ENCODE measurements at regions not wholly inside any gene's neighbourhood (a gene's known extent, or its start where the extent isn't known, plus 50 kb on each side); places are given as distances from the start of the nearest gene placed in this dataset.

DNA sequence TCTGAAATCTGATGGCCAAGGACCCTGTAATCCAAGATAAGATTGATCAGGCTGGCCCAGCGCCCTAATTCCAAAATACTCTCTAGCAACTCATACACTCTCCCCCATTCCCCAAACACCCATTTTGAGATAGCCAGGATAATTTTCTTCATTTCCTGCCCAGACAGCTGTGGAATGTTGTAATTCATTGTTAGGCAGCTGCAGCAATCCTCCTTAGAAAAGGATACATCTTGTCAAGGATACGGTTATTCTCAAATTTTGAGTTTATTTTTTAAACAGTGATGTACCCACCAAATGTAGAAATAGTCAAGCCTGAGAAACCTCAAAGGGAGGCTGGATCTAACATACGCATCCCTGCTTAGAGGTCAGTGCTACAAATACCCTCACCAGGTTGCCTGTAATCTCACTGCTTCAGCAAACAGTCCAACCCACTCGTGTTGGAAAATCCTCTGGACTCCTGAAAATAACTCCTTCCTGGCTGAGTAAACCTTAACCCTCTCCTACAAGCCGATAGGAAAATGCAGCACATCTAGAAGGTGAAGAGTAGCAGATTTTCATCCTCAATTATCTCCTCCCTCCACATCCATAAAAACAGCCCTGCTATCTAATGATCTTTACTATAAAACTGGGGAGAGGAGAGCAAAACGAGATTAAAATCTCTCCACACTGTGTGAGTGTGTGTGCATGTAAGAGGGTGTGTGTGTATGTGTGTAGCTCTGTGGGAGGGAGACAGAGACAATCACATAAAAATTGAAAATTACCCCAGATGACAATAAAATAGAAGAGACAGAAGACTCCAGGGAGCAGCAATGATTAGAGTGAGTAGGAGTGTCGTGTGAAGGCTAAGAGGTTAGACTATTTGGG lies 683.1 kb downstream of the DIAPH3 start:
- intact Hi-C loops (cut with DNase I): no loop called here
- peak overlapping the region in 1 of 4 donors; percentile 11 for H3K27ac ChIP-seq (replicated peaks in 1 of 4)
- WGBS: 62% methylated on average over 7 of the region's 7 CpGs
- H3K4me3 ChIP-seq: no peak overlapping the region
- TF ChIP-seq POLR2A (IDR thresholded peaks at IDR 0.05; ENCODE audit: low read depth) (no peak), POLR2AphosphoS5 (IDR thresholded peaks at IDR 0.05) (no peak)
- no peak for DNase-seq (ENCODE audit: extremely low spot score)
- peaks cover 19 to 24% (median 20%) of the 10 kb centered on the region in 4 donors for H3K4me1 ChIP-seq
- no peaks in the 10 kb centered on the region for H3K9me3 ChIP-seq
- H3K27me3 ChIP-seq: no peaks in the 10 kb centered on the region
- H3K36me3 ChIP-seq: no peaks in the 10 kb centered on the region

- peak overlapping the region in 2 of 4 donors; percentile 12 to 54 for H3K27ac ChIP-seq (replicated peaks in 1 of 4)
Observed at GRCh38 chr13:59483501-59484145, 680.1 kb downstream of the DIAPH3 start.

DNA sequence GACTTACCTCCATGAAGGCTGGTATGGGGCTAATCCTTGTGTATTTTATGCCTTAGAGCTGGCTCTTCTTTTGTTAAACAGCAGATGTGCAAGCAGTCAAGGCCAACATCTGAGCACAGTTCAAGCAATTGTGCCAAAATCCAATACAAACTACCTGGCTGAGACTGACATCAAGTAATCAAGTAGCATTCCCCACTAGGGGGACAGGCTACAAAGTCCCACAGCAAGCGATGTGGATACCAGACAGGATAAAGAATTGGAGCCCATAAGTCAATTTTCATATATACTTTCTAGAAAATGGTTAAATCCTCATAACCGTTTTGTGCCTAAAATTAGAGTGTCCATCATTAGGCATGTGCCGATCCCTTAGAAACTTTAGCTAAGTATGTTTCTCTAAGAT lies 675.8 kb downstream of the DIAPH3 start:
- 95% methylated on average over 3 of the region's 3 CpGs for WGBS
- TF ChIP-seq CTCF (IDR thresholded peaks at IDR 0.05): no peak
- no peak for TF ChIP-seq POLR2A (IDR thresholded peaks at IDR 0.05; ENCODE audit: low read depth)
- no peak for TF ChIP-seq EP300 (IDR thresholded peaks at IDR 0.05)
- no peak for TF ChIP-seq POLR2AphosphoS5 (IDR thresholded peaks at IDR 0.05)
- Histone ChIP-seq H3K4me1 (peaks cover 4 to 24% (median 16%) of the 10 kb centered on the region in 4 donors), H3K4me3 (no peak overlapping the region), H3K36me3 (no peaks in the 10 kb centered on the region), H3K27ac (replicated peaks in 1 of 4) (no peak overlapping the region), H3K27me3 (no peaks in the 10 kb centered on the region), H3K9me3 (no peaks in the 10 kb centered on the region)
- intact Hi-C loops (cut with DNase I): no loop called here
- DNase-seq (ENCODE audit: extremely low spot score): no peak

More at GRCh38 chr13:59483501-59484145, 680.1 kb downstream of the DIAPH3 start:
- Histone ChIP-seq H3K27me3 (no peaks in the 10 kb centered on the region), H3K36me3 (no peaks in the 10 kb centered on the region), H3K9me3 (no peaks in the 10 kb centered on the region), H3K4me1 (peaks cover 4 to 33% (median 18%) of the 10 kb centered on the region in 4 donors), H3K4me3 (no peak overlapping the region)
- WGBS: 26% methylated on average over 5 of the region's 5 CpGs
- TF ChIP-seq CTCF (IDR thresholded peaks at IDR 0.05) (no peak), EP300 (IDR thresholded peaks at IDR 0.05) (no peak), POLR2AphosphoS5 (IDR thresholded peaks at IDR 0.05) (no peak), POLR2A (IDR thresholded peaks at IDR 0.05; ENCODE audit: low read depth) (no peak)
- intact Hi-C loops (cut with DNase I): no loop called here
- DNase-seq (ENCODE audit: extremely low spot score): no peak

- H3K27me3 ChIP-seq: no peaks in the 10 kb centered on the region
- H3K4me1 ChIP-seq: peaks cover 4 to 20% (median 15%) of the 10 kb centered on the region in 4 donors
- WGBS: 75% methylated on average over 2 of the region's 2 CpGs
- H3K4me3 ChIP-seq: no peak overlapping the region
- no peak for TF ChIP-seq POLR2A (IDR thresholded peaks at IDR 0.05; ENCODE audit: low read depth)
- TF ChIP-seq EP300 (IDR thresholded peaks at IDR 0.05): no peak
- no peak for TF ChIP-seq CTCF (IDR thresholded peaks at IDR 0.05)
- TF ChIP-seq POLR2AphosphoS5 (IDR thresholded peaks at IDR 0.05): no peak
- H3K9me3 ChIP-seq: no peaks in the 10 kb centered on the region
- intact Hi-C loops (cut with DNase I): no loop called here
- H3K27ac ChIP-seq (replicated peaks in 1 of 4): no peak overlapping the region
- DNase-seq (ENCODE audit: extremely low spot score): no peak
- no peaks in the 10 kb centered on the region for H3K36me3 ChIP-seq
Observed at GRCh38 chr13:59488436-59488835, 675.3 kb downstream of the DIAPH3 start.

DNA sequence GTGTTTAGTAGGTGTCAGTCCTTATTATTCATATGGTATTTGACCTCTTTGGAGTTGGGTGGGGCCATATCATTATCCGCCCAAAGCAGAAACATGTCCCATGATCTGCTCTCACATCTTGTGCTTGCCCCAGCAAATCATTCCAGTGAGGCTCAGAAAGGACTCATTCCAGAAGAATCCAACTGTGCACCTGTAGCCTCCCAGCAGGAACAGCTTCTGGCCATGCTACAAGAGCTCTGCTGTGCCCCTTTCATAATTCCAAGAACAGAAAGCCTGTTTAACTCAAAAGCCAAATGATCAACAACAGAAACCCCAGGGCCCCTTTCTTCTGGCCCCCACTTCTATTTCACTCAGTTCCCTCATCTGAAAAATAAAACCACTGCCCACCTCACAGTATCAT lies 673.1 kb downstream of the DIAPH3 start:
- Histone ChIP-seq H3K27me3 (no peaks in the 10 kb centered on the region), H3K36me3 (no peaks in the 10 kb centered on the region), H3K27ac (replicated peaks in 1 of 4) (no peak overlapping the region), H3K9me3 (no peaks in the 10 kb centered on the region), H3K4me3 (no peak overlapping the region), H3K4me1 (peaks cover 11 to 30% (median 27%) of the 10 kb centered on the region in 4 donors)
- intact Hi-C loops (cut with DNase I): no loop called here
- TF ChIP-seq POLR2AphosphoS5 (IDR thresholded peaks at IDR 0.05) (no peak), CTCF (IDR thresholded peaks at IDR 0.05) (no peak), EP300 (IDR thresholded peaks at IDR 0.05) (no peak), POLR2A (IDR thresholded peaks at IDR 0.05; ENCODE audit: low read depth) (no peak)
- no peak for DNase-seq (ENCODE audit: extremely low spot score)
- WGBS: 92% methylated on average over 1 of the region's 1 CpG
